BLaER1 (cell line): ENCODE measurements at regions not wholly inside any gene's neighbourhood (a gene's known extent, or its start where the extent isn't known, plus 50 kb on each side); places are given as distances from the start of the nearest gene placed in this dataset.

ENCODE experiments used
- H3K27ac ChIP-seq: shearing (Covaris generic); formaldehyde crosslinking; 2 replicates; pipeline ENCODE4 v1.8.1; 2022
- H3K27me3 ChIP-seq: shearing (Covaris generic); formaldehyde crosslinking; 2 replicates; pipeline ENCODE4 v1.8.1; 2022
- H3K36me3 ChIP-seq: shearing (Covaris generic); formaldehyde crosslinking; 2 replicates; pipeline ENCODE4 v1.8.1; 2022
- H3K4me1 ChIP-seq: shearing (Covaris generic); formaldehyde crosslinking; 2 replicates; pipeline ENCODE4 v1.8.1; 2022
- H3K4me2 ChIP-seq: shearing (Covaris generic); formaldehyde crosslinking; 2 replicates; pipeline ENCODE4 v1.8.1; 2022
- H3K4me3 ChIP-seq: shearing (Covaris generic); formaldehyde crosslinking; 2 replicates; pipeline ENCODE4 v1.8.1; 2022
- H3K9ac ChIP-seq: shearing (Covaris generic); formaldehyde crosslinking; 2 replicates; pipeline ENCODE4 v1.8.1; 2022
- H3K9me3 ChIP-seq: shearing (Covaris generic); formaldehyde crosslinking; 2 replicates; pipeline ENCODE4 v1.8.1; 2022
- H4K20me1 ChIP-seq: shearing (Covaris generic); formaldehyde crosslinking; 2 replicates; pipeline ENCODE4 v1.8.1; 2022
- Cebpa-rat ChIP-seq: shearing (Covaris generic); IDR thresholded peaks from 2 replicates; pipeline ENCODE4 v1.8.1; 2022

DNA sequence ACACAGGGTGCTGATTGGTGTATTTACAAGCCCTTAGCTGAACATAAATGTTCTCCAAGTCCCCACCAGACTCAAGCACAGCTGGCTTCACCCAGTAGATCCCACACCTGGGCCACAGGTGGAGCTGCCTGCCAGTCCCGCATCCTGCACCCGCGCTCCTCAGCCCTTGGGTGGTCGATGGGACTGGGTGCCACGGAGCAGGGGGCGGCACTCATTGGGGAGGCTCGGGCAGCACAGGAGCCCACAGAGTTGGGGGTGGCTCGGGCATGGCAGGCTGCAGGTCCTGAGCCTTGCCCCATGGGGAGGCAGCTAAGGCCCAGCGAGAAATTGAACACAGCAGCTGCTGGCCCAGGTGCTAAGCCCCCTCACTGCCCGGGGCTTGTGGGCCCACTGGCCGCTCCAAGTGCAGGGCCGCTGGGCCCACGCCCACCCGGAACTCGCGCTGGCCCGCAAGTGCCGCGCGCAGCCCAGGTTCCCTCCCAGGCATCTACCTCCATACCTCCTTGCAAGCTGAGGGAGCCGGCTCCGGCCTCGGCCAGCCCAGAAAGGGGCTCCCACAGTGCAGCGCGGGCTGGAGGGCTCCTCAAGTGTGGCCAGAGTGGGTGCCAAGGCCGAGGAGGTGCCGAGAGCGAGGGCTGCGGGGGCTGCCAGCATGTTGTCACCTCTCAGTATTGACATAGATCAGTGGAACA is 442.7 kb downstream of the OCA2 start:
- peaks cover 16% of the 10 kb centered on the region for H3K4me1 ChIP-seq
- no peaks in the 10 kb centered on the region for H3K27me3 ChIP-seq
- no peak overlapping the region for H3K4me2 ChIP-seq
- H3K4me3 ChIP-seq: no peak overlapping the region
- H4K20me1 ChIP-seq: no peaks in the 10 kb centered on the region
- peaks cover 11% of the 10 kb centered on the region for H3K9me3 ChIP-seq
- no peak overlapping the region for H3K27ac ChIP-seq
- no peak for TF ChIP-seq Cebpa-rat
- no peaks in the 10 kb centered on the region for H3K36me3 ChIP-seq
- no peak overlapping the region for H3K9ac ChIP-seq

DNA sequence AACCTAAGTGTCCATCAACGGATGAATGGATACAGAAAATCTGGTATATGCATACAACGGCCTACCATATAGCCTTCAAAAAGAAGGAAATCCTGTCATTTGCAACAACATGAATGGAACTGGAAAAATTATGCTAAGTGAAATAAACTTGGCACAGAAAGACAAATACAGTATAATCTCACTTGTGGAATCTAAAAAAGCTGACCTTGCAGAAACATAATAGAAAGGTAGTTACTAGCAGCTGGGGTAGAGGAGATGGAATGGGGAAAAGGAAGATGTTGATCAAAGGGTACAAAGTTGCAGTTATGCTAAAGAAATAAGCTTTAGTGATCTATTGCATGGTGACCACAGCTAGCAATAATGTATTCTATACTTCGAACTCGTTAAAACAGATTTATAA is 444.1 kb downstream of the OCA2 start:
- Histone ChIP-seq H3K4me3 (no peak overlapping the region), H3K4me1 (peaks cover 30% of the 10 kb centered on the region), H4K20me1 (no peaks in the 10 kb centered on the region), H3K4me2 (no peak overlapping the region), H3K36me3 (no peaks in the 10 kb centered on the region), H3K27me3 (no peaks in the 10 kb centered on the region), H3K27ac (no peak overlapping the region), H3K9me3 (peaks cover 11% of the 10 kb centered on the region), H3K9ac (no peak overlapping the region)
- no peak for TF ChIP-seq Cebpa-rat

DNA sequence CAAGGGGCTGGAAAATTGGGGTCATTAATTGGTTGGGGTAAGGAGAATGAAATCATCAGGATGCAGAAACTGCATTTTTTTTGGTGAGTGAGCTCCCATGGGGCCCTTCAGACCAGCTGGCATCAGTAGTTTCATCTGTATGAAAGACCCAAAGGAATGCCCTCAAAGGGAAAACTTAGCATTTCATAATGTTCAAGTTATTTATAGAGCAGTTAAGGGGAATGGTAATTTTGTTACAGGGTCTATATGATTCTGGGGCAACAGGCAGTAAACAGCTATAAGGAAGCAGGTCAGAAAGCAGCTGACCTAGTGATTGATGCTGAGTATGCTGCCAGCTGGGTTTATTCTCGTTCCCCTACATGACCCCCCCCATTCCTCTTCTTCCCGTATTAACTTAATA is 448.9 kb downstream of the OCA2 start:
- Histone ChIP-seq H3K9ac (no peak overlapping the region), H3K27ac (peak overlapping the region; percentile 58; the same call in 1 of the 2 replicates), H3K36me3 (no peaks in the 10 kb centered on the region), H3K4me3 (no peak overlapping the region), H3K4me1 (peaks cover 69% of the 10 kb centered on the region), H3K27me3 (no peaks in the 10 kb centered on the region), H4K20me1 (no peaks in the 10 kb centered on the region), H3K4me2 (peak overlapping the region; percentile 66), H3K9me3 (no peaks in the 10 kb centered on the region)
- TF ChIP-seq Cebpa-rat: 0 out of 2 replicates have a peak, but pooled peaks have one; percentile 19

DNA sequence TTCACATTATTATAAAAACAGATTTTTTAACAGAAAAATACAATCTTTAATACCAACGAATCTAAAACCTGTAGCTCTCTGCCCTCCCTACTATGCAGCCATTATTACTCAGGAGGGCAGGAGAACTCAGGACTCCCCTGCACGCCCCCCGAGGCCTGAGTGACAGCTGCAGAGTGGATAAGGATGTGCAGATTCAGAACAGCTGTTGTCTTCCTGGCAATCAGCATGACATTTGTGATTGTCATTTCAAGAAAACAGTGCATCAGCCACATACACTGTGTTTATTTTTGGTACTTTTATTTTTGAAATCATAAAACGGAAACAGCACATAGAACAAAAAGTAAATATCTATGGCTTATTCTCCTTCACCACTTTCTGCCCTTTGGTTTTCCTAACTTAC is 450.8 kb downstream of the OCA2 start:
- H3K9ac ChIP-seq: no peak overlapping the region
- no peaks in the 10 kb centered on the region for H4K20me1 ChIP-seq
- peaks cover 7% of the 10 kb centered on the region for H3K9me3 ChIP-seq
- no peak overlapping the region for H3K4me3 ChIP-seq
- H3K4me1 ChIP-seq: peaks cover 69% of the 10 kb centered on the region
- no peaks in the 10 kb centered on the region for H3K36me3 ChIP-seq
- H3K27ac ChIP-seq: no peak overlapping the region
- TF ChIP-seq Cebpa-rat: no peak
- no peaks in the 10 kb centered on the region for H3K27me3 ChIP-seq
- H3K4me2 ChIP-seq: peak overlapping the region; percentile 66

DNA sequence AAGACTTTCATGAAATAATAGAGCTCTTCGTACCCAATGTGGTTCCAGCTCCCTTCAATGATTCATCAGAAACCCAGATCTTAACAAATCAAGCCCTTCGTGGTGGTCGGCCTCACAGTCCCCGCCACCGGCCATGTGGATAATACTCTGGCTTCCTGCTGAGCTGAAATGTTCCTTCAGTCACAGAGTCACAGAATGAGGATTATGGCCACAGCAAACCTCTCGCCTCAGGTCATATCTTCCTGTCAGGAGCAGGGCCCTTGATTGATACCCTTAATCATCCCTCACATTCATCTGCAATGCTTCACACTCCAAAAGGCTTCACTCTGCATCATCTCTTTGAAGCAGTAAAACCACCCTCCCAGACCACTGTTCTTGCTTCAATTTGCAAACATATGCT is 452.6 kb downstream of the OCA2 start:
- Histone ChIP-seq H3K36me3 (no peaks in the 10 kb centered on the region), H3K27me3 (no peaks in the 10 kb centered on the region), H3K4me3 (no peak overlapping the region), H3K4me2 (peak overlapping the region; percentile 4; the same call in 1 of the 2 replicates), H4K20me1 (no peaks in the 10 kb centered on the region), H3K4me1 (peaks cover 54% of the 10 kb centered on the region), H3K27ac (no peak overlapping the region), H3K9me3 (peaks cover 25% of the 10 kb centered on the region), H3K9ac (no peak overlapping the region)
- no peak for TF ChIP-seq Cebpa-rat

DNA sequence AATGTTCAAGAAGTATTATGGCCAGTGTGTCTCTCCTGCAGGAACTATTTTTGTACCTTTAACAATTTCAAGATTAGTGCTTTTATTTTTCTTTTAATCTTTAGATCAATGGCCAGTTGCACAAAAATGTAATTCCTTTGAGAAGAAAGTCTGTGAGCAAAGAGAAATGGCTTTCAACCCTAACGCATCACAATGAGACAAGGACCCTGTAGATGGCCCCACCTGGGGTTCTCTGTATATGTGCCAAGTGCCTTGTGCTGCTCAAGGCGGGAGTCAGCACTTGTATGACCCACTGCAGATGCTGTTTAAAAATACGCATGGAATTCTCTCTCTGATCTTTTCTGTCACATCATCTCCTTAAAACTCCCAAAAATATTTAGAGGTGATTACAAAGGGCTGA is 453.4 kb downstream of the OCA2 start:
- no peak overlapping the region for H3K27ac ChIP-seq
- peaks cover 25% of the 10 kb centered on the region for H3K9me3 ChIP-seq
- no peak overlapping the region for H3K4me3 ChIP-seq
- no peak overlapping the region for H3K9ac ChIP-seq
- TF ChIP-seq Cebpa-rat: no peak
- no peak overlapping the region for H3K4me2 ChIP-seq
- H3K4me1 ChIP-seq: peaks cover 45% of the 10 kb centered on the region
- no peaks in the 10 kb centered on the region for H3K36me3 ChIP-seq
- H3K27me3 ChIP-seq: no peaks in the 10 kb centered on the region
- H4K20me1 ChIP-seq: no peaks in the 10 kb centered on the region

DNA sequence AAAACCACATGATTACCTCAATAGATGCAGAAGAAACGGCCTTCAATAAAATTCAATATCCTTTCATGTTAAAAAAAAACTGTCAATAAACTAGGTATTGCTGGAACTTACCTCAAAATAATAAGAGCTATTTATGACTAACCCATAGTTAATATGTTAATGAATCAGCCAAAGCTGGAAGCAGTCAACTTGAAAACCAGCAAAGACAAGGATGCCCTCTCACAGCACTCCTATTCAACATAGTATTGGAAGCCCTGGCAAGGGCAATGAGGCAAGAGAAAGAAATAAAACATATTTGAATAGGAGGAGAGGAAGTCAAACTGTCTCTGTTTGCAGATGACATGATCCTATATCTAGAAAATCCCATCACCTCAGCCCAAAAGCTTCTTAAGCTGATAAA is 456.1 kb downstream of the OCA2 start:
- no peak for TF ChIP-seq Cebpa-rat
- no peak overlapping the region for H3K9ac ChIP-seq
- no peak overlapping the region for H3K4me3 ChIP-seq
- no peaks in the 10 kb centered on the region for H3K36me3 ChIP-seq
- no peaks in the 10 kb centered on the region for H3K27me3 ChIP-seq
- no peak overlapping the region for H3K4me2 ChIP-seq
- H3K27ac ChIP-seq: no peak overlapping the region
- no peaks in the 10 kb centered on the region for H4K20me1 ChIP-seq
- peaks cover 18% of the 10 kb centered on the region for H3K4me1 ChIP-seq
- peaks cover 35% of the 10 kb centered on the region for H3K9me3 ChIP-seq

DNA sequence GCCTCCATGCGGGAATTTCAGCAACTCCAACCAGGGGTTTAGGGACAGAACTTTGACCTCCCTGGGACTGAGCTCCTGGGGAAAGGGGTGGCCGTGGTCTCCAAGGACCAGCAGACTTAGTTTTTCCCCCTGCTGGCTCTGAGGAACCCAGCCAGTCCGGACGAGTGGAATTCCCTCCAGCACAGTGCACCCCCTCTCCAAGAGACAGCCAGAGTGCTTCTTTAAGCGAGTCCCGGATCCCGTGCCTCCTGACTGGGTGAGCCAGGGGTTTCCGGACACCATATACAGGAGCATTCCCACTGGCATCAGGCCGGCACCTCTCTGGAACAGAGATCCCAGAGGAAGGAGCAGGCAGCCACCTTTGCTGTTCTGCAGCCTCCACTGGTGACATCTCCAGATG is 459.5 kb downstream of the OCA2 start:
- H3K9me3 ChIP-seq: peaks cover 35% of the 10 kb centered on the region
- no peak overlapping the region for H3K27ac ChIP-seq
- H3K9ac ChIP-seq: no peak overlapping the region
- no peak for TF ChIP-seq Cebpa-rat
- H3K4me2 ChIP-seq: no peak overlapping the region
- H3K4me1 ChIP-seq: peaks cover 3% of the 10 kb centered on the region
- no peaks in the 10 kb centered on the region for H3K27me3 ChIP-seq
- no peak overlapping the region for H3K4me3 ChIP-seq
- H3K36me3 ChIP-seq: no peaks in the 10 kb centered on the region
- H4K20me1 ChIP-seq: no peaks in the 10 kb centered on the region

DNA sequence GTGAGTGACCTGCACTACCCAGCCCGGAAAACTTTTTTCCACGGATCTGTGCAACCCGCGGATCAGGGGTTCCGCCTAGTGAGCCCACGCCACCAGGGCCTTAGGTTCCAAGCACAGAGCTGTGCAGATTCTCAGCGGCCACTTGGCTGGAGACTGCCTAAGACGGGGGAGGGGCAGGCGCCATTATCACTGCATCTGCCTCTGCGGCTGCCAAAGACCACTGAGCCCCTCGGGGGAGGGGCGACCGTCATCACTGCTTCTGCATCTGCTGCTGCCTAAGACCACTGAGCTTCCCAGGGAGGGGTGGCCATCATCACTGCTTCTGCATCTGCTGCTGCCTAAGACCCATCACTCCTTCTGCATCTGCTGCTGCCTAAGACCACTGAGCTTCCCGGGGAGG is 460.2 kb downstream of the OCA2 start:
- Histone ChIP-seq H3K9me3 (peaks cover 33% of the 10 kb centered on the region), H3K9ac (no peak overlapping the region), H3K36me3 (no peaks in the 10 kb centered on the region), H3K27me3 (no peaks in the 10 kb centered on the region), H3K27ac (no peak overlapping the region), H3K4me1 (peaks cover 10% of the 10 kb centered on the region), H3K4me2 (no peak overlapping the region), H4K20me1 (no peaks in the 10 kb centered on the region), H3K4me3 (no peak overlapping the region)
- no peak for TF ChIP-seq Cebpa-rat

DNA sequence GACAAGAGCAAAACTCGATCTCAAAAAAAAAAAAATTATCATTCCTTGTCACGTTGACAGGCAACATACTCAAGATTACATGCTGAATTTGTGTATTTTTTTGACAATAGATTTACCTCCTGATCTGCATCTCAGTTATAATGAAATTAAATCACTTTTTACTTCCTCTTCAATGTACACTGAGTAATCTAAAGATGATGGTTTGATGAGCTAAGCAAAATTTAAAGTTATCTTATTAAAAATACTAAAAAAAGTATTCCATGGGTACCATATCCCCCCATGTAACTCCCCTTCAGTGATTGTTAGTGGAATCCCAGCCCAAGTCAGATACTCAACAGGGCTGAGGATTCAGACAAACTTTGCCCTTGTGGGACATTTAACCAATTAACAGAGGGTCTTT is 463.2 kb downstream of the OCA2 start:
- H3K4me1 ChIP-seq: peaks cover 14% of the 10 kb centered on the region
- H3K4me2 ChIP-seq: no peak overlapping the region
- H3K36me3 ChIP-seq: no peaks in the 10 kb centered on the region
- H3K4me3 ChIP-seq: no peak overlapping the region
- H4K20me1 ChIP-seq: no peaks in the 10 kb centered on the region
- H3K27me3 ChIP-seq: no peaks in the 10 kb centered on the region
- H3K9ac ChIP-seq: no peak overlapping the region
- H3K27ac ChIP-seq: no peak overlapping the region
- peaks cover 22% of the 10 kb centered on the region for H3K9me3 ChIP-seq
- no peak for TF ChIP-seq Cebpa-rat

DNA sequence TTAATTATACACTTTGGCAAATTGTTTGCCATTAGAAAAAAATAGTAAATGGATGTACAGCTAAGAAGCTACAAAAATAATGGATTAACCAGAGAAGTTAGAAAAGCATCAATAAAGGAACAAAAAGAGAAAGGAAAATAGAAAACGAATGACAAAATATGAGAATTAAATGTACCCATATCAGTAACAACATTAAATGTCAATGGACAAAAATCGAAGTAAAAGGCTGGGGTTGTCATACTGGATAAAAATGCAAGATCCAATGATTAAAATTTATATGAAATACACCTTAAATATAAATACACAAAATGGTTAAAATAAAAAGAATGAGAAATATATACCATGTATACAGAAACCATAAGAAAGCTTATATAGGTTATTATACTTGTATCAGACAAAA is 470.6 kb downstream of the OCA2 start:
- Histone ChIP-seq H3K9ac (no peak overlapping the region), H3K4me3 (no peak overlapping the region), H3K36me3 (no peaks in the 10 kb centered on the region), H4K20me1 (no peaks in the 10 kb centered on the region), H3K9me3 (peaks cover 31% of the 10 kb centered on the region), H3K4me2 (no peak overlapping the region), H3K27ac (no peak overlapping the region), H3K4me1 (peaks cover 20% of the 10 kb centered on the region), H3K27me3 (no peaks in the 10 kb centered on the region)
- no peak for TF ChIP-seq Cebpa-rat
